ENCODE measurements at regions not wholly inside any gene's neighbourhood (a gene's known extent, or its start where the extent isn't known, plus 50 kb on each side); places are given as distances from the start of the nearest gene placed in this dataset.
"Not testable (repeated sequence)": the region's sequence is repeated elsewhere in the genome, so short reads cannot be mapped to it uniquely, and the experiment has no call there.

DNA sequence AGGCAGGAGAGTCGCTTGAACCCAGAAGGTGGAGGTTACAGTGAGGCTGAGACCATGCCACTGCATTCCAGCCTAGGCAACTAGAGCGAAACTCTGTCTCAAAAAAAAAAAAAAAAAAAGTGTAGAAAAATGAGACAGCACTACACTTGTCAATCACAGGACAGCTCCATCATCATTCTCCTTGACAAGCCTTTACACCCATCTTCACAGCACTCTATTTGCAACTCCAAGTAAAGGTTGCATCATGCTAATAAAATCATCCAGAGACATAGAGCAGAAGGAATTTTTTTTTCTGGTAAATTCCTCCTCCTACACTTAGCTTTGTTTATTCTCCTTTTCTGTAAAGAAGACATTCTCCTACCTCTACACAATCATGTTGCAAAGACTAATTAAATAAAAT lies 791.0 kb upstream of the HS3ST5 start:
- H3K36me3 Mint-ChIP-seq = no peaks in the 10 kb centered on the region
- Histone ChIP-seq H3K27ac (ENCODE audit: low read depth, low read length) (no peak overlapping the region), H3K4me1 (ENCODE audit: control insufficient read depth in 2 of 2, insufficient read depth in 2 of 2, low read length in 2 of 2) (no peaks in the 10 kb centered on the region), H3K9me3 (ENCODE audit: control insufficient read depth in 2 of 3, low read length in 3 of 3) (peaks cover 0 to 5% (median 0%) of the 10 kb centered on the region in 3 experiments), H3K36me3 (ENCODE audit: control insufficient read depth in 2 of 3, insufficient read depth in 3 of 3, low read length in 3 of 3) (no peaks in the 10 kb centered on the region), H3K27me3 (ENCODE audit: control insufficient read depth in 2 of 2, insufficient read depth in 2 of 2, low read length in 2 of 2) (no peaks in the 10 kb centered on the region), H3K4me3 (ENCODE audit: low read length) (no peak overlapping the region)
- intact Hi-C loops (cut with micrococcal nuclease) = no loop called here
- H3K27me3 Mint-ChIP-seq = no peaks in the 10 kb centered on the region
- no peak overlapping the region for H3K27ac Mint-ChIP-seq
- H3K9me3 Mint-ChIP-seq = peaks cover 0 to 7% (median 3%) of the 10 kb centered on the region in 11 donors
- ATAC-seq (no peak), DNase-seq (no peak)
- H3K4me1 Mint-ChIP-seq = no peaks in the 10 kb centered on the region
- ChIA-PET POLR2A (no interaction called here), CTCF (no interaction called here)
- no peak overlapping the region for H3K4me3 Mint-ChIP-seq

DNA sequence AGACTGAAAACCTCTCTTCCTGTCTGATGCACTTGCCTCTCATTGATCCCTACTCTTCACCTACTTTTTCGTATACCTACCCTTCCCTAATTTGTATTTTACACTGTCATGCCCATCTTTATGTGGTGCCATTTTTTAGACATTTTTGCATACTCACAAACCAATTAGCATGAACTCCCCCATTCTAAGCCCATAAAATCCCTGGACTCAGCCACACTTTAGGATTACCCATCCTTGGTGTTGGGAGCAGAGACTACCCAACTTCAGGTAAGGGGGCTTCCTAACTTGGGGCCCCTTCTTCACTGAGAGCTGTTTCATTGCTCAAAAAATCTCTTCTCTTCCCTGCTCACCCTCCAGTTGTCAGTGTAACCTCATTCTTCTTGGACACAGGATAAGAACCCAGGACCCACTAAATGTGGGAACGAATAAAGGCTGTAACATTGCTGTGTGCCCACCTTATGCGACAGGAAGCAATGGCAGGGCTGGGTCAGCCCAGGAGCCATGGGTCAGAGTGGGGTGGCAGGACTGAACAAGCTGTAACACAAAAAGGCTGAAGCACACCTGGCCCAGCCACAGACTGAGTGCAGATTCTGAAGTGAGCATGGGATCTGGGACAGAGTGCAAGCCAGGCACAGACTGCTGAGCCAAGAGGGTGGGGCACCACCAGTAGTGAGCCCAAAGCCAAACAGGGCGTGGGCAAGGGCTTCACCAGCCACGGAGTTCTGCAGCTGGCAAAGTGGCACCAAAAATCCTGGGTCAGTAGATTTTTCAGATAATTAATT lies 789.1 kb upstream of the HS3ST5 start:
- no peak overlapping the region for H3K4me3 Mint-ChIP-seq
- no peak overlapping the region for H3K4me3 ChIP-seq (ENCODE audit: low read length)
- no peak overlapping the region for H3K27ac ChIP-seq (ENCODE audit: low read depth, low read length)
- H3K36me3 ChIP-seq (ENCODE audit: control insufficient read depth in 2 of 3, insufficient read depth in 3 of 3, low read length in 3 of 3) = no peaks in the 10 kb centered on the region
- H3K36me3 Mint-ChIP-seq = no peaks in the 10 kb centered on the region
- ChIA-PET POLR2A (no interaction called here), CTCF (no interaction called here)
- no peak overlapping the region for H3K27ac Mint-ChIP-seq
- intact Hi-C loops (cut with micrococcal nuclease) = no loop called here
- H3K4me1 Mint-ChIP-seq = no peaks in the 10 kb centered on the region
- H3K27me3 ChIP-seq (ENCODE audit: control insufficient read depth in 2 of 2, insufficient read depth in 2 of 2, low read length in 2 of 2) = no peaks in the 10 kb centered on the region
- ATAC-seq (no peak), DNase-seq (no peak)
- H3K9me3 ChIP-seq (ENCODE audit: control insufficient read depth in 2 of 3, low read length in 3 of 3) = peaks cover 0 to 5% (median 0%) of the 10 kb centered on the region in 3 experiments
- H3K9me3 Mint-ChIP-seq = peaks cover 0 to 7% (median 3%) of the 10 kb centered on the region in 11 donors
- H3K27me3 Mint-ChIP-seq = no peaks in the 10 kb centered on the region
- H3K4me1 ChIP-seq (ENCODE audit: control insufficient read depth in 2 of 2, insufficient read depth in 2 of 2, low read length in 2 of 2) = no peaks in the 10 kb centered on the region

DNA sequence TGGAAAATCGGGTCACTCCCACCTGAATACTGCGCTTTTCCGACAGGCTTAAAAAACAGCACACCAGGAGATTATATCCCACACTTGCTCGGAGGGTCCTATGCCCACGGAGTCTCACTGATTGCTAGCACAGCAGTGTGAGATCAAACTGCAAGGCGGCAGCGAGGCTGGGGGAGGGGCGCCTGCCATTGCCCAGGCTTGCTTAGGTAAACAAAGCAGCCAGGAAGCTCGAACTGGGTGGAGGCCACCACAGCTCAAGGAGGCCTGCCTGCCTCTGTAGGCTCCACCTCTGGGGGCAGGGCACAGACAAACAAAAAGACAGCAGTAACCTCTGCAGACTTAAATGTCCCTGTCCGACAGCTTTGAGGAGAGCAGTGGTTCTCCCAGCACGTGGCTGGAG lies 778.7 kb upstream of the HS3ST5 start:
- H3K4me3 Mint-ChIP-seq; H3K27ac Mint-ChIP-seq; intact Hi-C loops (cut with micrococcal nuclease); H3K9me3 ChIP-seq (ENCODE audit: control insufficient read depth in 2 of 3, low read length in 3 of 3); H3K36me3 ChIP-seq (ENCODE audit: control insufficient read depth in 2 of 3, insufficient read depth in 3 of 3, low read length in 3 of 3); H3K36me3 Mint-ChIP-seq; POLR2A ChIA-PET; H3K4me3 ChIP-seq (ENCODE audit: low read length); H3K4me1 ChIP-seq (ENCODE audit: control insufficient read depth in 2 of 2, insufficient read depth in 2 of 2, low read length in 2 of 2); H3K27me3 ChIP-seq (ENCODE audit: control insufficient read depth in 2 of 2, insufficient read depth in 2 of 2, low read length in 2 of 2); H3K4me1 Mint-ChIP-seq; H3K27me3 Mint-ChIP-seq; H3K27ac ChIP-seq (ENCODE audit: low read depth, low read length); ATAC-seq; CTCF ChIA-PET; DNase-seq: not testable (repeated sequence)
- H3K9me3 Mint-ChIP-seq = peaks cover 0 to 15% (median 5%) of the 10 kb centered on the region in 11 donors

DNA sequence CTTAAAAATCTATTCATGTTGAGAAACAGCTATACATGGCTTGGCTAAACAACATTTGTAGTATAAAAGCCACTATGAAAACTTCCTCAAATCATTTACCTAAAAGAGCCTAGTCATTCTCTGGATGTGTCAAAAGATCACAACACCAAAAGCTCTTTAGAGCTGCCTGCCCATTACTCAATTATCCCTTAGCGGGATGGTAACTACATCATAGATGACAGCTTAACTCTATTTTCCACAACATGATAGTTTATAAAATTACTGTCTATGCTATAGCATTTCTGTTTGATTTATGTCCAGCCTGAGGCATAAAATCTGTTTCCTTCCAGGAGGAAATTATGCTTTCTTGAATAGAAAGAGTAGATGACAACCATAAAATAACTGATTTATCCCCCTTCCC lies 777.6 kb upstream of the HS3ST5 start:
- intact Hi-C loops (cut with micrococcal nuclease) = no loop called here
- ATAC-seq = no peak
- Mint-ChIP-seq H3K4me1 (peaks cover 0 to 1% (median 0%) of the 10 kb centered on the region in 7 donors), H3K36me3 (no peaks in the 10 kb centered on the region), H3K9me3 (peaks cover 0 to 13% (median 4%) of the 10 kb centered on the region in 11 donors), H3K4me3 (no peak overlapping the region), H3K27me3 (no peaks in the 10 kb centered on the region), H3K27ac (no peak overlapping the region)
- Histone ChIP-seq H3K9me3 (ENCODE audit: control insufficient read depth in 2 of 3, low read length in 3 of 3) (no peaks in the 10 kb centered on the region), H3K4me1 (ENCODE audit: control insufficient read depth in 2 of 2, insufficient read depth in 2 of 2, low read length in 2 of 2) (no peaks in the 10 kb centered on the region), H3K27ac (ENCODE audit: low read depth, low read length) (no peak overlapping the region), H3K36me3 (ENCODE audit: control insufficient read depth in 2 of 3, insufficient read depth in 3 of 3, low read length in 3 of 3) (no peaks in the 10 kb centered on the region), H3K27me3 (ENCODE audit: control insufficient read depth in 2 of 2, insufficient read depth in 2 of 2, low read length in 2 of 2) (no peaks in the 10 kb centered on the region), H3K4me3 (ENCODE audit: low read length) (no peak overlapping the region)
- ChIA-PET CTCF (no interaction called here), POLR2A (no interaction called here)
- DNase-seq = no peak

DNA sequence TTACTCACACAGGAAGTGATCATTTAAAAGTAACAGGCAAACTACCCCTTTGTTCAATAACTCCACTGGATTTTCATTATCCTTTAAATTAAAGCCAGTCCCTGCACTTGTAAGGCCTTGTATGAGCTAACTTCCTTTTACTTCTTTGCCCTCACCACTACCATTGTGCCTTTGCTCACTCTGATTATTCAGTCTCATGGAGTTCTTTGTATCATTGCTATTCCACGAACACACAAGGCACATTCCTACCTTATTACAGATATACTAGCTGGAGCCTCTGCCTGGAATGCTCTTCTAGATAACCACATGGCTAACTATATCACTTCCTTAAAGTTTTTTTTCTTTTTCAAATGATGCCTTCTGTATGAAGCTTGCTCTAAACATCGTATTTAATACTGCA lies 748.6 kb upstream of the HS3ST5 start:
- Histone ChIP-seq H3K27me3 (ENCODE audit: control insufficient read depth in 2 of 2, insufficient read depth in 2 of 2, low read length in 2 of 2) (no peaks in the 10 kb centered on the region), H3K4me1 (ENCODE audit: control insufficient read depth in 2 of 2, insufficient read depth in 2 of 2, low read length in 2 of 2) (no peaks in the 10 kb centered on the region), H3K36me3 (ENCODE audit: control insufficient read depth in 2 of 3, insufficient read depth in 3 of 3, low read length in 3 of 3) (no peaks in the 10 kb centered on the region), H3K27ac (ENCODE audit: low read depth, low read length) (no peak overlapping the region), H3K4me3 (ENCODE audit: low read length) (no peak overlapping the region), H3K9me3 (ENCODE audit: control insufficient read depth in 2 of 3, low read length in 3 of 3) (no peaks in the 10 kb centered on the region)
- H3K4me3 Mint-ChIP-seq = no peak overlapping the region
- DNase-seq (no peak), ATAC-seq (no peak)
- intact Hi-C loops (cut with micrococcal nuclease) = no loop called here
- no peaks in the 10 kb centered on the region for H3K27me3 Mint-ChIP-seq
- no peaks in the 10 kb centered on the region for H3K4me1 Mint-ChIP-seq
- H3K9me3 Mint-ChIP-seq = peaks cover 0 to 42% (median 4%) of the 10 kb centered on the region in 11 donors
- no peak overlapping the region for H3K27ac Mint-ChIP-seq
- H3K36me3 Mint-ChIP-seq = no peaks in the 10 kb centered on the region
- CTCF ChIA-PET = no interaction called here
- POLR2A ChIA-PET = no interaction called here

DNA sequence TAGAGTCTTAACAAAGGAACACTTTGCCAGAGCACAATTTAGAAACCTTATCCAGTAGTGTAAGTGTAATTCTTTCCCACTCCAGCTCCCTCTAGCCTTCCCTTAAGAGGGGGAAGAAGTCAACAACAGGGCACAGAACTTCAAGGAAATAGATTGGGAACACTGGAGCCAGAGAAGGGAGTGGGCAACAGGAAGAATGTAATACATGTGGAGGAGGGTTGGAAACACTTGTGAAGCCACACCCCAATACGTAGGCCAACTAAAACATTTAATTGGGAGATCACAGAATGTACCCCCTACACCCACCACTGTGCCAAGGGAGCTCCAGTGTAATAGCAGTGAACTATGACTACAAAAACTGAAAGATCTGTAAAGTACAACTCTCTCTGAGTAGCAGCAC lies 735.7 kb upstream of the HS3ST5 start:
- POLR2A ChIA-PET = no interaction called here

DNA sequence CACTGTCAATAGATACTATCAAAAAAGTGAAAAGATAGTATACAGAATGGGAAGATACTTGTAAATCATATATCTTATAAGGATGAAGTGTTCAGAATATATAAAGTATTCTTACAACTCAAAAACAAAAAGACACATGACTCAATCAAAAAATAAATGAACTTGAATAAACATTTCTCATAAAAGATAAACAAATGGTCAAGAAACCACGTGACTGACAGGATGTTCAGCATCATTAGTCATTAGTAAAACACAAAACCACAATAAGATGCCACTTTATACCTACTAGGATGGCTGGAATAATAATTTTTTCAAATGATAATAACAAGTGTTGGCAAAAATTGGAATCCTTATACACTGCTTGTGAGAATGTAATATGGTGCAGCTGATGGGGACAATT lies 729.1 kb upstream of the HS3ST5 start:
- no peak overlapping the region for H3K4me3 Mint-ChIP-seq
- peaks cover 0 to 3% (median 0%) of the 10 kb centered on the region in 5 donors for H3K36me3 Mint-ChIP-seq
- CTCF ChIA-PET = no interaction called here
- Histone ChIP-seq H3K27ac (ENCODE audit: low read depth, low read length) (no peak overlapping the region), H3K27me3 (ENCODE audit: control insufficient read depth in 2 of 2, insufficient read depth in 2 of 2, low read length in 2 of 2) (no peaks in the 10 kb centered on the region), H3K4me3 (ENCODE audit: low read length) (no peak overlapping the region), H3K36me3 (ENCODE audit: control insufficient read depth in 2 of 3, insufficient read depth in 3 of 3, low read length in 3 of 3) (no peaks in the 10 kb centered on the region), H3K9me3 (ENCODE audit: control insufficient read depth in 2 of 3, low read length in 3 of 3) (no peaks in the 10 kb centered on the region), H3K4me1 (ENCODE audit: control insufficient read depth in 2 of 2, insufficient read depth in 2 of 2, low read length in 2 of 2) (no peaks in the 10 kb centered on the region)
- H3K4me1 Mint-ChIP-seq = no peaks in the 10 kb centered on the region
- H3K27ac Mint-ChIP-seq = no peak overlapping the region
- peaks cover 1 to 19% (median 7%) of the 10 kb centered on the region in 11 donors for H3K9me3 Mint-ChIP-seq
- DNase-seq = no peak
- POLR2A ChIA-PET = no interaction called here
- intact Hi-C loops (cut with micrococcal nuclease) = no loop called here
- H3K27me3 Mint-ChIP-seq = no peaks in the 10 kb centered on the region
- no peak for ATAC-seq

More for the DNA sequence above, 735.7 kb upstream of the HS3ST5 start:
- H3K4me1 ChIP-seq (ENCODE audit: control insufficient read depth in 2 of 2, insufficient read depth in 2 of 2, low read length in 2 of 2) = no peaks in the 10 kb centered on the region
- Mint-ChIP-seq H3K9me3 (peaks cover 4 to 27% (median 10%) of the 10 kb centered on the region in 11 donors), H3K27ac (no peak overlapping the region), H3K4me3 (no peak overlapping the region), H3K4me1 (no peaks in the 10 kb centered on the region), H3K36me3 (no peaks in the 10 kb centered on the region), H3K27me3 (no peaks in the 10 kb centered on the region)
- no peaks in the 10 kb centered on the region for H3K36me3 ChIP-seq (ENCODE audit: control insufficient read depth in 2 of 3, insufficient read depth in 3 of 3, low read length in 3 of 3)
- DNase-seq = no peak
- intact Hi-C loops (cut with micrococcal nuclease) = no loop called here
- H3K27ac ChIP-seq (ENCODE audit: low read depth, low read length) = no peak overlapping the region
- H3K27me3 ChIP-seq (ENCODE audit: control insufficient read depth in 2 of 2, insufficient read depth in 2 of 2, low read length in 2 of 2) = no peaks in the 10 kb centered on the region
- H3K9me3 ChIP-seq (ENCODE audit: control insufficient read depth in 2 of 3, low read length in 3 of 3) = no peaks in the 10 kb centered on the region
- no peak overlapping the region for H3K4me3 ChIP-seq (ENCODE audit: low read length)
- CTCF ChIA-PET = no interaction called here
- no peak for ATAC-seq

Data from naive thymus-derived CD4-positive, alpha-beta T cell (primary cell).